Activated CD8-positive, alpha-beta memory T cell treated with anti-CD3 and anti-CD28 coated beads, Interleukin-2, amount 10 ng/mL, durations not matched to agents 7 days and 5 days (primary cell): ENCODE measurements at regions not wholly inside any gene's neighbourhood (a gene's known extent, or its start where the extent isn't known, plus 50 kb on each side); places are given as distances from the start of the nearest gene placed in this dataset.

ENCODE experiments used
- ATAC-seq: fragments of 150-1000 bp; cut with Tn5 transposase; one replicate; pipeline ENCODE4 v1.10.0; 2021; ENCODE audit warnings: moderate library complexity
- CTCF ChIA-PET: fragments of 350-600 bp; sonication (Branson Sonifier 250); formaldehyde crosslinking; loops from one replicate; lab custom pipeline; 2021; ENCODE audit warnings: antibody characterized with exemption; lab: Charles Lee
- DNase-seq: peaks from one replicate; pipeline ENCODE4 v3.0.0-alpha.2; 2020
- H3K27ac Mint-ChIP-seq: one replicate; pipeline ENCODE4 v1.8.0; 2021; ENCODE audit warnings: mild to moderate bottlenecking, mixed read lengths
- H3K27me3 Mint-ChIP-seq: one replicate; pipeline ENCODE4 v1.8.0; 2021; ENCODE audit warnings: mixed read lengths
- H3K36me3 Mint-ChIP-seq: one replicate; pipeline ENCODE4 v1.8.0; 2021; ENCODE audit warnings: mild to moderate bottlenecking, mixed read lengths
- H3K4me1 Mint-ChIP-seq: one replicate; pipeline ENCODE4 v1.8.0; 2021; ENCODE audit warnings: mixed read lengths
- H3K4me3 Mint-ChIP-seq: one replicate; pipeline ENCODE4 v1.8.0; 2021; ENCODE audit warnings: mild to moderate bottlenecking, moderate library complexity, mixed read lengths
- H3K9me3 Mint-ChIP-seq: one replicate; pipeline ENCODE4 v1.8.0; 2022; ENCODE audit warnings: low read depth, mixed read lengths

DNA sequence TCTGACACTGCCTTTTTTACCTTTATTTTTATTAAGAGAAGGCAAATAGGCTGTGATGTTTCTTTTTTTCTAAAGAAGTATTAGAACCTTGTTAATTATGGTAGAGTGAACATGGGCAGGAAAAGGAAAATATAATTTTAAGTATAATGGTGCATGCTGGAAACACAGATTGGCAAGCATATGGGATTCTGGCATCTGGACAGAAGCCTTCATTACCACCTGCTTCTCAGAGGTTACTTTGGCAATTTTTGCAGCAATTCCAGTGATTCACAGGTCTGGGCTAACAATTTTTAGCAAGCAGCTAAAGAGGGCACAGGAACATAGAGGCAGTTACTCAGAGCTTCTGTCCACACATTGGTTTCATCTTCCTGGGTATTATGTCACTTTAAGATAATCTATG lies 258.3 kb downstream of the DIPK2A start:
- H3K4me1 Mint-ChIP-seq, result no peaks in the 10 kb centered on the region
- H3K9me3 Mint-ChIP-seq, result peaks cover 2% of the 10 kb centered on the region
- CTCF ChIA-PET, result no interaction called here
- H3K27me3 Mint-ChIP-seq, result no peaks in the 10 kb centered on the region
- no peak for ATAC-seq
- H3K27ac Mint-ChIP-seq, result no peak overlapping the region
- DNase-seq, result no peak
- H3K4me3 Mint-ChIP-seq, result no peak overlapping the region
- no peaks in the 10 kb centered on the region for H3K36me3 Mint-ChIP-seq

DNA sequence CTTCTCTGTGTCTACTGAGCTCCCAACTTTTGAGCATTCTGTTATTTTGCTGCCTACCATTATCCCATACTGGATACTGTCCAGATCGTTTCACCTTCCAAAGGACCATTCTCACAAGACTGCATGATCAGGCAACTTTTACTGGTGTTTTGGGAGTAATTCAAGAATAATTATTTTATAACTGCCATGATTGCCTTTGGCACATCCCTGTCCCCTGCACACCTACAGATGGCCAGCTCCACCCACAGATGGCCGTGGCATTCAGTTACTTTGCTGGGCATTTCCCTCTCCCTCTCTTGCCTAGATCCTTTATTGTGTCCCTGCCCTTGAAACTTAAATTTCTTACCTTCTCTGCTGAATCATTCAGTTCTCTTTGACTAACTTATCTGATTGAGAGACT lies 263.9 kb downstream of the DIPK2A start:
- no peaks in the 10 kb centered on the region for H3K4me1 Mint-ChIP-seq
- H3K27me3 Mint-ChIP-seq, result no peaks in the 10 kb centered on the region
- H3K27ac Mint-ChIP-seq, result no peak overlapping the region
- no peak for ATAC-seq
- no peak for DNase-seq
- CTCF ChIA-PET, result no interaction called here
- H3K9me3 Mint-ChIP-seq, result no peaks in the 10 kb centered on the region
- no peaks in the 10 kb centered on the region for H3K36me3 Mint-ChIP-seq
- no peak overlapping the region for H3K4me3 Mint-ChIP-seq

DNA sequence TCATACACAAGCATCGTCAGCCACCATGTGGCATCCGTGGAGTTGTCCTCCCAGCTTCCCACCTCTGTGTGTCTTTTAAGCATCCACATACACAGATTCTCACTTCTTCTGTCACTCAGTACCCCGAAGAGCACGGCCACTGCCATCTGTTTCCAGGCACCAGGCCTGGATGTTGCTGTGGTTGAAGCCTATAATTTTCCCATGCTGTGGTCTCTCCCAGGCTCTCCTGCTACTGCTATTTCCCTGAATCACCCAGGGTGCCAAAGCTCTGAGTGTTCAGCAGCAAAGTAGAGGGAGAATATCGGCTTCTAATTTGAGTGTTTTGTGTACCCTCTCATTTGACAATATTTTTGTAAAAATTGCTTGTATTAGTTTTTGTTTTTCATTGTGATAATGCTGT lies 265.7 kb downstream of the DIPK2A start:
- Mint-ChIP-seq H3K27me3 (no peaks in the 10 kb centered on the region), H3K36me3 (no peaks in the 10 kb centered on the region), H3K4me3 (no peak overlapping the region), H3K9me3 (no peaks in the 10 kb centered on the region), H3K4me1 (no peaks in the 10 kb centered on the region), H3K27ac (no peak overlapping the region)
- CTCF ChIA-PET, result no interaction called here
- DNase-seq (no peak), ATAC-seq (no peak)

DNA sequence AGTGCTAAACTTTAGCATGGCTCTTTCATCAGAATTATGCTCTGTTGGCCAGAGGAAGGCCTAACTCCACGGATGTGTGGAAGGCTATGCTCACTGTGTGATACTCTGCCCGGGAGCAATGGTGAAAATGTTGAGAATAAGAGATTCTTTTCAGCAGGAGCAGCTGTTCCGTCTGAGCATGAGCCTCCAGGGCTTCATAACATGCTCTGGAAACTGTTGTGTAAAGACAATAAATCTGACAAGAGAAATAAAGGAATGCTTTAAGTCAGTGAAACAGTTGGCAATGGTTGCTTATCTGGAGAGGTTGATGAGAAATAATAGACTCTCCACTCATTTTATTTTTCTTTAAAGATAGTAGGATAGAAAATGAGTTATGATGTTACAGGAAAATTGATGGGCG lies 269.8 kb downstream of the DIPK2A start:
- no peak overlapping the region for H3K27ac Mint-ChIP-seq
- no peak for DNase-seq

DNA sequence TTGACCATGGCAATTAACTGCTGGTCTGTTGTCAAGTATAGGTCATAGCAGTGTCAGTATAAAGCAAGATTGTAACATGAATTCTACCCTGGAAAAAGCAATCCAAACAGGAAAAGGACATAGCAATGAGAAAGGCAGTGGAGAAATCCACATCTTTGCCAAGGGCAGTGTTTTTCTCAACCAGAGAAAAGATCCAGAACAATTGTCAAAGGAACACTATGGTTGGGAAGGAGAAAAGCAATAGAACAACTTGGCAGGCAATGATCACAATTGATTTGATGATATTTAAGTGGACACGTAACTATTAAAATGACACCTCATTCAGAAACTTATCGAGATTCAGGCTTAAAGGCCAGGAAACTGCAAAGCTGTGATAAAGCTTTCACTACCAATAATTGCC lies 271.1 kb downstream of the DIPK2A start:
- ATAC-seq (no peak), DNase-seq (no peak)
- Mint-ChIP-seq H3K27ac (no peak overlapping the region), H3K9me3 (no peaks in the 10 kb centered on the region), H3K4me3 (no peak overlapping the region), H3K36me3 (no peaks in the 10 kb centered on the region), H3K4me1 (no peaks in the 10 kb centered on the region), H3K27me3 (no peaks in the 10 kb centered on the region)
- CTCF ChIA-PET, result no interaction called here

More for the DNA sequence above, 269.8 kb downstream of the DIPK2A start:
- H3K4me1 Mint-ChIP-seq, result no peaks in the 10 kb centered on the region
- no peak for ATAC-seq
- no peaks in the 10 kb centered on the region for H3K27me3 Mint-ChIP-seq
- no peaks in the 10 kb centered on the region for H3K9me3 Mint-ChIP-seq
- no peaks in the 10 kb centered on the region for H3K36me3 Mint-ChIP-seq
- no peak overlapping the region for H3K4me3 Mint-ChIP-seq
- CTCF ChIA-PET, result no interaction called here

DNA sequence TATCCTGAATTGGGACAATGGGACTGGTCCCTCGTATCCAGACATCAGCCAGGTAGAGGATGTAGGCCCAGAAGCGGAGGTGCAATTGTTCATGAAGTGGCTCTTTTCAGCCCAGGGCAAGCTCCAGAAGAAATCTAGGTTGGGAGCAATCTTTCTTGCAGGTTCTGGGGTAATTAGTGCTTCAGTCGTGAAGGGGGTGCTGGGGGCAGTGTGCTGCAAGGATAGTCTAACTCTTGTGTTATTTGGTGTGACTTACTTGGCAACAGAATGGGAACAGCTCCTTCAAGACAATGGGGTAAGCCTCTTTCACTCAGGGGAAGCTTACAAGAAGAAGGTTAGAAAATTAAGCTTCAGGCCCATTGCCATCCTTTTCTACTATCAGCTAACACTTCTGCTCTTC lies 273.0 kb downstream of the DIPK2A start:
- CTCF ChIA-PET, result no interaction called here
- no peak for DNase-seq
- H3K36me3 Mint-ChIP-seq, result no peaks in the 10 kb centered on the region

DNA sequence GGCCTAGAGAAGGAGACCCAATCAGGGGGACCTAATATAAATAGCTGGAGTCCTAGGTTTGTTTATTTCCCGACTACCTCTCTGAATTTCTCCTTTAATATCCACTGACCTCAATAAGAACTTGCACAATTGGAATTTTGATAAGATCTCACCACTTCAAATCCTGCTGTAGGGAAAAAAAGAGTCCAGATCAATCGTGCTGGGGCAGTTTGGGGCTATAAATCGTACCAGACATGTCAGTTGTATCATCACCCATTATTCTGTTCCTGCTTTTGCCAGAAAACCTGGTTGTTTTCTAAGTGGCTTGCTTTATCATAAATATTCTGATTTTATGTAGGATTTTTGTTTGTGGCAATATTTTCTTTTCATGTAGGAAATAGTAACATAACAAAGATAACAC lies 281.3 kb downstream of the DIPK2A start:
- H3K4me3 Mint-ChIP-seq, result no peak overlapping the region
- H3K4me1 Mint-ChIP-seq, result no peaks in the 10 kb centered on the region
- peaks cover 3% of the 10 kb centered on the region for H3K27me3 Mint-ChIP-seq
- DNase-seq (no peak), ATAC-seq (no peak)
- CTCF ChIA-PET, result no interaction called here
- H3K9me3 Mint-ChIP-seq, result peaks cover 2% of the 10 kb centered on the region
- no peaks in the 10 kb centered on the region for H3K36me3 Mint-ChIP-seq
- no peak overlapping the region for H3K27ac Mint-ChIP-seq

More for the DNA sequence above, 273.0 kb downstream of the DIPK2A start:
- Mint-ChIP-seq H3K9me3 (peaks cover 2% of the 10 kb centered on the region), H3K27me3 (no peaks in the 10 kb centered on the region), H3K4me3 (no peak overlapping the region), H3K27ac (no peak overlapping the region), H3K4me1 (no peaks in the 10 kb centered on the region)
- ATAC-seq, result no peak

DNA sequence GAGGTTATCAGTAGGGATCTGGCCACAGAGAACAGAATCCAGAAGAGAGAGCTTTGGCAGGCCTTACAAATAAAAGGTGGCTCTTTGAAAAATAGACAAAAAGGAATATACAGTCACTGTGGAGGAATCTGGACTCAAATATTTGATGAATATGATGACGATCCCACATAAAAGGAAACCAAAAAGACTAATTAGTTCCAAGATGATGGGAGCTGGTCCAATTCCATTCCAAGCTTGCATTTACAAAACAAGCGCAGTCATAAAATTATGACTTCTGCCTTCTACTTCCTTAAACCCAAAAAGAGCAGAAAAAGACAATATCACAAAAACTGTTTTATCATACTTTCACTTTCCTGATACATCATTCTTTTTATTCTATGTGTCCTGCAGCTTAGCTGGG lies 285.8 kb downstream of the DIPK2A start:
- Mint-ChIP-seq H3K27ac (no peak overlapping the region), H3K9me3 (no peaks in the 10 kb centered on the region), H3K36me3 (no peaks in the 10 kb centered on the region), H3K4me1 (no peaks in the 10 kb centered on the region), H3K4me3 (no peak overlapping the region), H3K27me3 (peaks cover 3% of the 10 kb centered on the region)
- CTCF ChIA-PET, result no interaction called here
- ATAC-seq (no peak), DNase-seq (no peak)

DNA sequence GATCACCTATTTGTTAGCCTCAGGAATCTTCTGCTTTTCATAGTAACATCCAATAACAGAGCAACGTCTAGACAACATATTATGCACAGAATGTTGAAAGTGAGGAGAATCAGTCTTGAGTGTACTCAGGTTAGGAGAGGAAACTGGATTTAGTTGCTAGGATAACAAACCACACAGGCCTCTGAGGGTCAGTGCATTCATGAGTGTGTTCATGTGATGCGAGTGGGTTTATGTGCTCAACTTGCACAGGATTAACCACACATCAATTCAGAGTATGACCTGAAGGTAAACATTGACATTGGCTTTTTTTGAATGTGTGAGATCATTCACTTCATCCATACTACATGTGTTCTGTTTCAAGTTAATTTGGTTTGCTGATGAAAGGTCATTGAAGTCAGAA lies 287.6 kb downstream of the DIPK2A start:
- Mint-ChIP-seq H3K27me3 (peaks cover 3% of the 10 kb centered on the region), H3K4me3 (no peak overlapping the region), H3K27ac (no peak overlapping the region), H3K36me3 (no peaks in the 10 kb centered on the region), H3K9me3 (no peaks in the 10 kb centered on the region), H3K4me1 (no peaks in the 10 kb centered on the region)
- no peak for ATAC-seq
- DNase-seq, result no peak
- CTCF ChIA-PET, result no interaction called here

DNA sequence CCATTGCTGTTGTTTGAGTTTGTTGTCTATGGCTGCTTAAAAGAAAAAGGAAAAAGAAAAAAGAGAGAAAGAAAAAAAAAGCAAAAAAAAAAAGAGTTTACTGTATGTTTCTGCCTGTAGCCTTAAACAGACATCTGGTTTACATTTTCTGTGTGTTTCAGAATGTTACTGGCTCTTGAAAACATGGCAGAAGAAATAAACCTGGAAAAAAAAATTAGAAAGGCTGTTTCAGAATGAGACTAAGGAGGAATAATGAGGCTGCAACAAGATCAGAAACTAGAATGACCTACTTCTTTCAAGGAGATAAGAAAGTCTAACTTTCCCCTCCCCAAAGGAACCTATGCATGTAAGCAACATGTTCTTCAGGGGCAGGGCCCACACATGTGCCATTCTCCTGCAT lies 292.1 kb downstream of the DIPK2A start:
- DNase-seq (no peak), ATAC-seq (no peak)
- Mint-ChIP-seq H3K9me3 (no peaks in the 10 kb centered on the region), H3K27me3 (no peaks in the 10 kb centered on the region), H3K4me3 (no peak overlapping the region), H3K4me1 (no peaks in the 10 kb centered on the region), H3K27ac (no peak overlapping the region), H3K36me3 (no peaks in the 10 kb centered on the region)
- CTCF ChIA-PET, result no interaction called here

DNA sequence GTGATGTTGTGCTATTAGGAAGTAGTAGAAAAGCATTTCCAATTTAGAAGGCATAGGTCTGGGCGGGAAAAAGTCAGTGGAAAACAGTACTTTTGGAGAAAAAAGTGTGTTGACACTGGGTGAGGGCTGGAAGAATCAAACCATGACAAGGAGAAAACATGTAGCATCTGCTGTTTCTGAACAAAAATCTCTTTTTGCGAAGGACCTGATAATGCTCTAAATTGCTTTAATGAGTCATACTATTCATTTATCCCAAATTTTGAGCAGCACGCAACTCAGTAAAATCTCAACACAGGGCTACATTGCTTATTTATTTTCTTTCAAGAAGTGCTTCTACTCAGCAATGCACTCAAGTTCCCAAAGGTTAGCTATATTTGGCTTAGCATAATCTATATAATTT lies 292.7 kb downstream of the DIPK2A start:
- CTCF ChIA-PET, result no interaction called here
- Mint-ChIP-seq H3K36me3 (no peaks in the 10 kb centered on the region), H3K9me3 (no peaks in the 10 kb centered on the region), H3K27me3 (no peaks in the 10 kb centered on the region), H3K27ac (no peak overlapping the region), H3K4me3 (no peak overlapping the region), H3K4me1 (no peaks in the 10 kb centered on the region)
- no peak for DNase-seq
- no peak for ATAC-seq

DNA sequence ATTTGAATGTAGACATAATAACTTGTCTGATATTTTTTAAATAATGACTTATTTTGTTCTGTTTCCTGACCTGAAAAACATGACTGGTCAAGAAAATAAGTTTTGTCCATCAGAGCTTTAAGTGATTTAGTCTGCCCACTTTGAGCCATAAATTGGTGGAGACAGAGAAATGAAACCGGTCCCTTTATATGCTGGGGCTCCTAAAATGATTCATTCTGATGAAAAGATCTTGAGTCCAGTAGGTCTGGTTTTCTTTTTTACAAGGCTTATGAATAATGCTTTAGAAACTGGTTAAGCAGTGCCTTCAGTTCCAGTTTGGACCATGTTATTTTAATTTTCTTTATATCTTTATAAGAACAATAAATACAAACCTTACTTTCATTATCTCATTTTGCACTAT lies 293.2 kb downstream of the DIPK2A start:
- no peaks in the 10 kb centered on the region for H3K4me1 Mint-ChIP-seq
- DNase-seq (no peak), ATAC-seq (no peak)
- no peaks in the 10 kb centered on the region for H3K36me3 Mint-ChIP-seq
- no peaks in the 10 kb centered on the region for H3K27me3 Mint-ChIP-seq
- H3K27ac Mint-ChIP-seq, result no peak overlapping the region
- CTCF ChIA-PET, result no interaction called here
- H3K4me3 Mint-ChIP-seq, result no peak overlapping the region
- no peaks in the 10 kb centered on the region for H3K9me3 Mint-ChIP-seq

DNA sequence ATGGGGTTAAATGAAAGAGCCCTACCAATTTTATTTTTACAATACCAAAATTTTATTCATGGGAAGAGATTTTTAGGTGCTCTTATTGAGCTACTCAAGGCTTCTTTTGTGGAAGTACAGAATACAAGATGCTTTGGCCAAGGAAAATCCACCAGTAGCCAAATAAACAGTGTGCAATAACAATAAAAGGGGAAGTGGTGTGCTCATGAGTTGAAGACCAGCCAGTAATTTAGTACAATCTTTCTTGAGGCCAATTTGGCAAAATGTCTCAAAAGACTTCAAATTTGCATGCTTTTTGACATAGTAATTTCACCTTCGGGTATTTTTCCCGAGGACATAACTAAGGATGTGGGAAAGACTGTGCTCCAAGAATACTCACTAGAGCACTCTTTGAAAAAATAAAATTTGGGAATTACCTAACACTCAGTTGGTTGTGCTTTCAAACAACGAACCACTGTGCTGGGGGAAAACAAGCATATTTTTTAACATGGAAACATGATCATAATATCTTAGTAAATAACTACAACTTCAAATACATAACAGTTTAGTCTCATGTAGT lies 294.0 kb downstream of the DIPK2A start:
- no peaks in the 10 kb centered on the region for H3K27me3 Mint-ChIP-seq
- no peak overlapping the region for H3K27ac Mint-ChIP-seq
- H3K36me3 Mint-ChIP-seq, result no peaks in the 10 kb centered on the region
- ATAC-seq (no peak), DNase-seq (no peak)
- CTCF ChIA-PET, result no interaction called here
- no peaks in the 10 kb centered on the region for H3K9me3 Mint-ChIP-seq
- no peak overlapping the region for H3K4me3 Mint-ChIP-seq
- H3K4me1 Mint-ChIP-seq, result no peaks in the 10 kb centered on the region

DNA sequence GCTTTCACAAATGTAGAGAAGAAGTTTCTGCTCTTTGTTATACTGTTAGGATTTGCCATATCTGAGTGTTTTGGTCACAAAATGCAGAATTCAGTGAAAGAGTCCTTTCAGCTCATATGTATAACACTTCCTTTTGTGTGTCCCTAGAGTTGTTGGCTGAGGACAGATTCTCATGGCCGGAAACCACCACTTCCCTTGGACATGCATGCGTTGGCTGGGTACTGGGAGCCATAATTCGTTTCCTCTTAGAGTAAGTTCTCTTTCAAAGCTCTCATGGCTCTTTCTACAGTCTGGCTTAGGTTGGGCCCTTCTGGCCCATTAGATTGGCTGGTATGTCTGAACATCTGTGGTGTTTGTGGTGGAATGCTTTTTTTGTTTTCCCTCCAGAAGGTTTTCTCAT lies 298.5 kb downstream of the DIPK2A start:
- no peaks in the 10 kb centered on the region for H3K36me3 Mint-ChIP-seq
- DNase-seq, result no peak
- H3K27ac Mint-ChIP-seq, result no peak overlapping the region
- no peaks in the 10 kb centered on the region for H3K4me1 Mint-ChIP-seq
- CTCF ChIA-PET, result no interaction called here
- H3K27me3 Mint-ChIP-seq, result no peaks in the 10 kb centered on the region
- no peaks in the 10 kb centered on the region for H3K9me3 Mint-ChIP-seq
- no peak overlapping the region for H3K4me3 Mint-ChIP-seq
- ATAC-seq, result no peak

DNA sequence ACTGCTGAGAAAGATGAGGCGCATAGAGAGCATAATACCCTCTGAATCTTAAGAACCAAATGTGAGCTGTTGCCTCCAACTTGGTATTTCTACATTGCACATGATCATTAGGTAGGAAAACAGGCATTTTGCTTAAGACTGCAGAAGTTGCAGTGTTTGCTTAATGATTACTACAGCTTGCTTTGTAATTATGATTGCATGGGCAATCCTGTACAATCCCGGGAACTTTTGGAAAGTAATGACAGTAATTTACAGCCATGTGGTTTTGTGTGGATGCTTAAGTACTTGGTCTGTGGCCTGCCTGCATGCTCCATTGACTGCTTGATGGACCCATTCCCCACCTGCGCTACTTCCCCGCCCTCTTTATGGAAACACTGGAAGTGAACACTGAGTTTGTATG lies 301.1 kb downstream of the DIPK2A start:
- ATAC-seq (no peak), DNase-seq (no peak)
- Mint-ChIP-seq H3K9me3 (no peaks in the 10 kb centered on the region), H3K36me3 (no peaks in the 10 kb centered on the region), H3K4me3 (no peak overlapping the region), H3K27ac (no peak overlapping the region), H3K4me1 (no peaks in the 10 kb centered on the region), H3K27me3 (no peaks in the 10 kb centered on the region)
- CTCF ChIA-PET, result no interaction called here
